GM12873 (cell line): ENCODE measurements at regions not wholly inside any gene's neighbourhood (a gene's known extent, or its start where the extent isn't known, plus 50 kb on each side); places are given as distances from the start of the nearest gene placed in this dataset.

Experiments
- CTCF ChIP-seq: IDR thresholded peaks from 2 replicates; pipeline ENCODE4 v1.5.1; 2012; ENCODE audit warnings: low read depth, mild to moderate bottlenecking, moderate library complexity, low read length, control low read depth; ENCODE audit not compliant: insufficient read depth; ENCODE audit errors: missing control alignments

- no peak for TF ChIP-seq CTCF
These were observed 130.7 kb downstream of the DLL1 start for GRCh38 chr6:170160031-170160627.

- TF ChIP-seq CTCF = no peak
These were observed 131.6 kb downstream of the DLL1 start for GRCh38 chr6:170159022-170159965.

- no peak for TF ChIP-seq CTCF
These were observed 132.4 kb downstream of the DLL1 start for GRCh38 chr6:170158296-170159021.

- TF ChIP-seq CTCF = no peak
These were observed 133.2 kb downstream of the DLL1 start for GRCh38 chr6:170157567-170158218.

- no peak for TF ChIP-seq CTCF
These were observed 134.2 kb downstream of the DLL1 start for GRCh38 chr6:170156448-170157375.

GRCh38 chr6:170155464-170156196 lies 135.2 kb downstream of the DLL1 start:
- no peak for TF ChIP-seq CTCF
